BLaER1 treated with 17β-estradiol and CSF1 and Interleukin-3, amounts not matched to agents 10 nM and 100 nM (cell line): ENCODE measurements at regions not wholly inside any gene's neighbourhood (a gene's known extent, or its start where the extent isn't known, plus 50 kb on each side); places are given as distances from the start of the nearest gene placed in this dataset.

Experiments used
- H3K27ac ChIP-seq, 11 experiments: shearing (Covaris generic); formaldehyde crosslinking; 2 replicates each; pipeline ENCODE4 v1.8.1; 2022
- H3K27me3 ChIP-seq, 11 experiments: shearing (Covaris generic); formaldehyde crosslinking; 2 replicates each; pipeline ENCODE4 v1.8.1; 2022
- H3K36me3 ChIP-seq, 11 experiments: shearing (Covaris generic); formaldehyde crosslinking; 2 replicates each; pipeline ENCODE4 v1.8.1; 2022
- H3K4me1 ChIP-seq, 10 experiments: shearing (Covaris generic); formaldehyde crosslinking; 2 replicates each; pipeline ENCODE4 v1.8.1; 2022
- H3K4me2 ChIP-seq, 11 experiments: shearing (Covaris generic); formaldehyde crosslinking; 2 replicates each; pipeline ENCODE4 v1.8.1; 2022
- H3K4me3 ChIP-seq, 10 experiments: shearing (Covaris generic); formaldehyde crosslinking; 2 replicates each; pipeline ENCODE4 v1.8.1; 2022
- H3K9ac ChIP-seq, 11 experiments: shearing (Covaris generic); formaldehyde crosslinking; 2 replicates each; pipeline ENCODE4 v1.8.1; 2022
- H3K9me3 ChIP-seq, 11 experiments: shearing (Covaris generic); formaldehyde crosslinking; replicated peaks in 1 of 11; 2 replicates each; pipeline ENCODE4 v1.8.1; 2022
- H4K20me1 ChIP-seq, 11 experiments: shearing (Covaris generic); formaldehyde crosslinking; 2 replicates each; pipeline ENCODE4 v1.8.1; 2022
- Cebpa-rat ChIP-seq, 11 experiments: shearing (Covaris generic); IDR thresholded peaks; 2 replicates each; pipeline ENCODE4 v1.8.1; 2022

DNA sequence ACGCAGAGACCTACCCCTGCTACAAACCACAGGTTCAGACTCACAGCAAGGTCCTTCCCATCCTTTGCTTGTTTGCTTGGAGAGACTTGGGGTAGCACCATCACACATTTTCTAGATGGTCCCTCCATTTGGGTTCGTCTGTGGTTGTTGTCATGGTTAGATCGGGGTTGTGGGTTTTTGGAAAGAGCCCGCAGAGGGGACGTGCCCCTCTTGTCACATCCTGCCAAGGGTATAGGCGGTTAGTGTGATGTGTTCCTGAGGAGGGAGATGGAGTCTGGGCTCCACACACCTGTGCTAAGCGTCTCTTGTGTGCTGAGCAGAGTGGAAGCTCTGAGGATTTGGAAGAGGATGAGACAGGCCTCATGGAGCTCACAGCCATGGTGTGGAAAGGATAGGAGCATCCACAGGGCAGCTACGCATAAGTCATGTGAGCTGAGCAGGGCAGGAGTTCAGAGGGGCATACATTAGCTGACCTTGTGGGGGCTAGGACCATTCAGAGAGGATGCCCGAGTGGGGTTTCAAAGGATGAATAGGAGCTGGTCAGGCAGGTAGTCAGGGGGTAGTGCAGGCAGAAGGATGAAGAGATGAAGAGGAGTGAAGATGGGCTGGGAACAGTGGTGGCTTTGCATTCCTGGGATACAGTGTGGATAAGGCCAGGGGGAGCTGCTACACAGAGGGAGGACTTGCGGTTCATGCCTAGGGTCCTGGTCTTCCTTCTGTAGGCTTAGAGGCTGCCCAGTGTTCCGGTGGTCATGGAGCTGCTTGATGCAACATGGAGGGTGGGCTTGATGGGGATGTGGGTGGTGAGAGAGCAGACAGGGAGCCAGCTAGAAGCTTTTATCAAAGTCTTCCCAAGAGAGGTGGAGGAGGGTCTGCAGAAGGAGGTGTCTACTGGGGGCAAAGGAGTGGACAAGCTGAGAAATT, 62.9 kb downstream of the ACKR3 start:
- H3K4me2 ChIP-seq = peak overlapping the region in 6 of 11 experiments; percentile 21 to 37 (median 26); a peak in 8 of 22 replicates
- H3K4me3 ChIP-seq = no peak overlapping the region
- no peak overlapping the region for H3K27ac ChIP-seq
- no peaks in the 10 kb centered on the region for H3K9me3 ChIP-seq
- no peaks in the 10 kb centered on the region for H4K20me1 ChIP-seq
- H3K4me1 ChIP-seq = peaks cover 0 to 8% (median 2%) of the 10 kb centered on the region in 10 experiments; a peak in 5 of 20 replicates
- no peaks in the 10 kb centered on the region for H3K27me3 ChIP-seq
- TF ChIP-seq Cebpa-rat (IDR thresholded peaks at IDR 0.05) = no peak
- no peaks in the 10 kb centered on the region for H3K36me3 ChIP-seq
- no peak overlapping the region for H3K9ac ChIP-seq

DNA sequence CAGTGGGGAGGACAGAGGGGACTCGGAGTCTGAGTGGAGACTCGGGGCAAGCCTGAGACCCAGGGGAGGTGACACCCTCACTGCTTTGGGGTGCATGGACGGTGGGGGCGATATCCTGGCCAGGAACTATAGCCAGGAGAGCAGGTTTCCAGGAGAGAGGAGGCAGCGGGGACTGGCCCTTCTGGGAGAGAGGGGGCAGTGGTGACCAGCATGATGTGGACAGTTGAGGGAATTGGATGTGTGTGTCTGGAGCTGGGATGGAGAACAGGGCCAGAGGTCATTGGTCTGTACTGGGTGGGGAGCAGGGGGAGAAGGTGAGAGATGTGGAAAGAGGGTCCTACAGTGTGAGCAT, 63.6 kb downstream of the ACKR3 start:
- no peak overlapping the region for H3K27ac ChIP-seq
- no peak overlapping the region for H3K9ac ChIP-seq
- TF ChIP-seq Cebpa-rat (IDR thresholded peaks at IDR 0.05) = no peak
- H3K36me3 ChIP-seq = no peaks in the 10 kb centered on the region
- no peak overlapping the region for H3K4me2 ChIP-seq
- H3K4me3 ChIP-seq = no peak overlapping the region
- peaks cover 0 to 8% (median 2%) of the 10 kb centered on the region in 10 experiments; a peak in 5 of 20 replicates for H3K4me1 ChIP-seq
- H3K27me3 ChIP-seq = no peaks in the 10 kb centered on the region
- H4K20me1 ChIP-seq = no peaks in the 10 kb centered on the region
- no peaks in the 10 kb centered on the region for H3K9me3 ChIP-seq

DNA sequence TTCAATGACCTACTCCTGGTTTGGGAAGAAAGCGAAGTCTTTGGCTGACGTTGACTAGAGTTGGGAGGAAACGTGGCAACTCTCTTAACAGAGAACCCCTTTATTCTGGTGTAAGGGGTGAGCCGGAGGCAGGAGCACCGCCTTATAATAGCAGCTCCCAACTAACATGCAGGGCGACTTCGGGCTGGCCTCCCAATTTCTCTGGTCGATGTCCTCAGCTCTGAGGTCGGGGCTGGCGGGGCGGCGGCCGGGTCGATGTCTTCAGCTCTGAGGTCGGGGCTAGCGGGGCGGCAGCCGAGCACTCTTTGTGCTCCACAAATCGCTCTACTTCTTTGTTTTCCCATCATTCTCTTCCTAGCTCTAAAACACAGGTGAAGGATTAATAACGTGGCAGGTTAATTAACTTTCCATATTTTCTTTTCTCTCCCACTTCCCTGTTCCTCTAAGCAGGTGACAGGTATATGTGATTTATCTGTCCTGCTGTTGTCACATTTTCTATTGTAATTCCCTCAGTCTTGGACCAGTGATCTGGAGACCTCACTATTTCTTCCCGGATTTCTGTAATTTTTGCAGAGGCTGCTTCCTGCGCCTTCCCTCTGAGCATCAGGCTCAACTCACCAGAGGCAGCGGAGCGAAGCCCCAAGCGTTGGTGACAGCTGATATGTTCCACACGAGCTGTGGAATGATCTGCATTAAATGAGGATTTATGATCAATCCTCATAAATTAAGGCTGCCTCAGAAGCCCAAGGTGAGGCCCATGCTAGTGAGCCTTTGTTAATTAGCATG, 64.3 kb downstream of the ACKR3 start:
- Histone ChIP-seq H3K4me2 (no peak overlapping the region), H3K9ac (no peak overlapping the region), H4K20me1 (no peaks in the 10 kb centered on the region), H3K4me3 (no peak overlapping the region), H3K27me3 (no peaks in the 10 kb centered on the region), H3K4me1 (peaks cover 0 to 8% (median 2%) of the 10 kb centered on the region in 10 experiments; a peak in 5 of 20 replicates), H3K27ac (no peak overlapping the region), H3K9me3 (0 out of 22 replicates have a peak, but pooled peaks cover 0 to under 1% (median 0%) of the 10 kb centered on the region in 11 experiments), H3K36me3 (no peaks in the 10 kb centered on the region)
- no peak for TF ChIP-seq Cebpa-rat (IDR thresholded peaks at IDR 0.05)

- no peak overlapping the region for H3K4me3 ChIP-seq
- H3K27me3 ChIP-seq = no peaks in the 10 kb centered on the region
- peaks cover 9 to 23% (median 12%) of the 10 kb centered on the region in 11 experiments for H3K9me3 ChIP-seq
- H3K4me2 ChIP-seq = no peak overlapping the region
- TF ChIP-seq Cebpa-rat (IDR thresholded peaks at IDR 0.05) = no peak
- H3K36me3 ChIP-seq = no peaks in the 10 kb centered on the region; a peak in 1 of 22 replicates
- H3K4me1 ChIP-seq = peaks cover 0 to 8% (median 2%) of the 10 kb centered on the region in 10 experiments; a peak in 5 of 20 replicates
- H3K9ac ChIP-seq = no peak overlapping the region
- no peak overlapping the region for H3K27ac ChIP-seq
- no peaks in the 10 kb centered on the region for H4K20me1 ChIP-seq
Measured at GRCh38 chr2:236636261-236636660, 66.6 kb downstream of the ACKR3 start.

DNA sequence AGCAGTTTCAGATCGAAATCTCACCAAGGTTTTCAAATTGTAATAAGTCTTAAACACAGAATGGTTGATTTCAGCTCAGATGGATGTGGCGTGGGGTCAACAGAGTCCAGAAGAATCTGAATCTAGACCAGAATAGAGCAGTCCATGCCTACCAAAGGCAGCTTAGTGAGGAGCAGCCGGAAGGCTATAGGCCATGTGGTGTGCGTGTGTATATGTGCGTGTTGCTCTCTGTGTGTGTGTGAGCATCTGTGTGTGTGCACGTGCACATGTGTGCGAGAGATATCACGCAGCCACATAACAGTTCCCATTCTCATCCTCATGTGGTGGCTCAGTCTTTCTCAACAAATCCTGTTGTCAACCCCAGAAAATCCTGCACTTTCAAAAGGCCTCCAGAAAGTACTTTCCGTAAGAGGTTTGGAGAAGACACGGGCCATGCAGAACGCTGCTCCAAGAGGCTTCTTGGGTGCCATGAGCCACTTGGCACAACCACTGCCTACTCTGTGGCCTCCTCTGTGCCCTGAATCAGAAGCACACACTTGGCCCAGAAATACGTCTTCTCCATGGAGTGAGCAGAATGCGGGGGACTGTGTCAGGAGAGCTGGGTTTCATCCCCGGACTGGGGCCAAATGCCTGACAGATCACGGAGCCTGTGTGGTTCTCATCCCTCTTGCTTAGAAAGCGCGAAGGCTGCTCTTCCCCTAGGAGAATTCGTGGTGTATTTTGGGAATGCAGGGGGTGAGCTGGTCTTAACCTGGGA, 67.3 kb downstream of the ACKR3 start:
- H3K9me3 ChIP-seq = peaks cover 16 to 29% (median 19%) of the 10 kb centered on the region in 11 experiments
- no peak overlapping the region for H3K9ac ChIP-seq
- H4K20me1 ChIP-seq = no peaks in the 10 kb centered on the region
- TF ChIP-seq Cebpa-rat (IDR thresholded peaks at IDR 0.05) = no peak
- H3K27me3 ChIP-seq = no peaks in the 10 kb centered on the region
- H3K4me1 ChIP-seq = peaks cover 0 to 7% (median 2%) of the 10 kb centered on the region in 10 experiments; a peak in 5 of 20 replicates
- no peaks in the 10 kb centered on the region; a peak in 1 of 22 replicates for H3K36me3 ChIP-seq
- H3K4me3 ChIP-seq = no peak overlapping the region
- H3K4me2 ChIP-seq = no peak overlapping the region
- H3K27ac ChIP-seq = no peak overlapping the region

DNA sequence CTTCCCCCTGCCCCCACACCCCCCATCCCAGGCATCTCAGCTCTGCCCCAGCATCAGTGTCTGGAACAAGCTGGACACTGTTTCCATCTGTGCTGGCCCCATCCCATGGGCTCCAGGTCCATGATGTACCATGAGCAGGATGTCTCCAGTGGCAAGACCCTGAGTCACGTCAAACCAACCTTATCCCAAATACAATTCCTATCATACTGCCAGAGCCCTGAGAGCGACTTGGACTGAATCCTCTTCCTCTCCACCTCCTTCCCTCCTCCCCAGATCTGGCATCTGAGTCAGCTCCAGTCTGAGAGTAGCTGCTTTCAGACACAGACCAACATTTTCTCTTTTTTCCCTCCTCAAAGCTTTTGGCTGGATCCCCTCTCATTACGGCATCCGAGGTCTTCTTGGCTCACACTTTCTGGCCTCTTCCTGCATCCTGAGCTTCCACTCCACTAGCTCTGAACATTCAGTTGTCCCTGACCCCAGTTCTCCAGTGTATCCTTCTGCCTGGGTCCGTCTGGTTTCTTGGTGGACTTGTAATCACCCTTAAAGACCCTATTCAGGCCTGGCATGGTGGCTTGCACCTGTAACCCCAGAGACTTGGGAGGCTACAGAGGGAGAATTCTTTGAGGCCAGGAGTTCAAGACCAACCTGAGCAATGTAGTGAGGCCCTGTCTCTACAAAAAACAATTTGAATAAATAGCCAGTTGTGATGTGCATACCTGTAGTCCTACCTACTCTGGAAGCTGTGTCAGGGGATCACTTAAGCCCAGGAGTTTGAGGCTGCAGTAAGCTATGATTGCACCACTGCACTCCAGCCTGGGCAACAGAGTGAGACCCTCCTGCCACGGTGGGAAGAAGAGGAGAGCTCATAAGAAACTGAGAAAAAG, 68.3 kb downstream of the ACKR3 start:
- H3K27ac ChIP-seq = no peak overlapping the region
- TF ChIP-seq Cebpa-rat (IDR thresholded peaks at IDR 0.05) = no peak
- no peaks in the 10 kb centered on the region for H3K4me1 ChIP-seq
- H4K20me1 ChIP-seq = no peaks in the 10 kb centered on the region
- no peak overlapping the region for H3K9ac ChIP-seq
- no peak overlapping the region for H3K4me3 ChIP-seq
- peaks cover 26 to 40% (median 29%) of the 10 kb centered on the region in 11 experiments for H3K9me3 ChIP-seq
- no peaks in the 10 kb centered on the region; a peak in 1 of 22 replicates for H3K36me3 ChIP-seq
- no peak overlapping the region for H3K4me2 ChIP-seq
- H3K27me3 ChIP-seq = no peaks in the 10 kb centered on the region

GRCh38 chr2:236638707-236639106, 69.1 kb downstream of the ACKR3 start:
- TF ChIP-seq Cebpa-rat (IDR thresholded peaks at IDR 0.05) = no peak
- no peak overlapping the region for H3K9ac ChIP-seq
- no peaks in the 10 kb centered on the region for H3K27me3 ChIP-seq
- H3K4me3 ChIP-seq = no peak overlapping the region
- H4K20me1 ChIP-seq = no peaks in the 10 kb centered on the region
- H3K36me3 ChIP-seq = no peaks in the 10 kb centered on the region; a peak in 1 of 22 replicates
- no peak overlapping the region for H3K4me2 ChIP-seq
- no peak overlapping the region for H3K27ac ChIP-seq
- H3K9me3 ChIP-seq = peaks cover 26 to 48% (median 36%) of the 10 kb centered on the region in 11 experiments
- no peaks in the 10 kb centered on the region for H3K4me1 ChIP-seq
